Panc1 (cell line): ENCODE measurements at regions not wholly inside any gene's neighbourhood (a gene's known extent, or its start where the extent isn't known, plus 50 kb on each side); places are given as distances from the start of the nearest gene placed in this dataset.

Experiments
- ATAC-seq: fragments of 200-7000 bp; cut with Tn5 transposase; 2 replicates; pipeline ENCODE4 v1.9.1; 2020; ENCODE audit warnings: mild to moderate bottlenecking, moderate library complexity
- BruUV-seq: library from RNA; stranded (reverse); fragments of 400-500 nt; replicated peaks from 2 replicates; lab custom pipeline; 2021; lab: Mats Ljungman, UMichigan
- CTCF ChIA-PET: fragments of 300-600 bp; sonication (Branson Sonifier 250); formaldehyde crosslinking; loops from one replicate; lab custom pipeline; 2022; ENCODE audit warnings: antibody characterized with exemption; lab: Charles Lee
- POLR2A ChIA-PET: fragments of 300-600 bp; sonication (Branson Sonifier 250); formaldehyde crosslinking; loops from one replicate; lab custom pipeline; 2022; ENCODE audit warnings: antibody characterized with exemption; lab: Charles Lee
- DNase-seq: peaks from one replicate; pipeline ENCODE4 v3.0.0-alpha.2; 2010; ENCODE audit warnings: low read depth, low spot score
- H3K27ac ChIP-seq: 2 replicates; pipeline ENCODE4 v1.5.1; 2011; ENCODE audit warnings: mild to moderate bottlenecking, low read length, inconsistent platforms
- H3K27me3 ChIP-seq: fragments of 200-500 bp; sonication (Bioruptor generic); 2 replicates; pipeline ENCODE4 v1.6.0; 2014; ENCODE audit warnings: low read length, inconsistent platforms; ENCODE audit not compliant: control insufficient read depth, insufficient read depth
- H3K36me3 ChIP-seq: fragments of 200-500 bp; sonication (Bioruptor generic); 2 replicates; pipeline ENCODE4 v1.5.1; 2014; ENCODE audit warnings: inconsistent platforms, mild to moderate bottlenecking, low read length, moderate library complexity; ENCODE audit not compliant: control insufficient read depth, insufficient read depth
- H3K4me1 ChIP-seq: 2 replicates; pipeline ENCODE4 v1.5.1; 2011; ENCODE audit warnings: inconsistent platforms, mild to moderate bottlenecking, low read length, moderate library complexity; ENCODE audit not compliant: control insufficient read depth, insufficient read depth
- H3K4me3 ChIP-seq, 2 experiments: 2 replicates each; pipeline ENCODE4 v1.5.1; 2011 to 2012; ENCODE audit warnings: low read depth in 2 of 2, low read length in 2 of 2, mild to moderate bottlenecking in 2 of 2, inconsistent platforms in 1 of 2, moderate library complexity in 1 of 2
- H3K9me3 ChIP-seq: fragments of 200-500 bp; sonication (Bioruptor generic); 2 replicates; pipeline ENCODE4 v1.5.1; 2014; ENCODE audit warnings: low read depth, mild to moderate bottlenecking, inconsistent platforms, low read length, moderate library complexity; ENCODE audit not compliant: control insufficient read depth, insufficient read depth
- CTCF ChIP-seq: fragments of 450-650 bp; IDR thresholded peaks from 2 replicates; pipeline ENCODE4 v1.5.1; 2017; ENCODE audit warnings: mild to moderate bottlenecking
- POLR2AphosphoS5 ChIP-seq: IDR thresholded peaks from 2 replicates; pipeline ENCODE4 v1.6.1; 2012; ENCODE audit warnings: mild to moderate bottlenecking, low read depth, low read length, moderate library complexity
- REST ChIP-seq, 2 experiments: IDR thresholded peaks; 2 replicates each; pipeline ENCODE4 v1.6.1; 2011 to 2012; ENCODE audit warnings: low read depth in 2 of 2, control low read depth in 1 of 2, low read length in 1 of 2, mild to moderate bottlenecking in 1 of 2, moderate library complexity in 1 of 2; ENCODE audit not compliant: insufficient read depth in 1 of 2
- SIN3A ChIP-seq: IDR thresholded peaks from 2 replicates; pipeline ENCODE4 v1.6.1; 2012; ENCODE audit warnings: low read depth, mild to moderate bottlenecking, low read length, moderate library complexity, borderline replicate concordance; ENCODE audit not compliant: insufficient read depth
- TCF7L2 ChIP-seq: IDR thresholded peaks from 2 replicates; pipeline ENCODE4 v1.6.1; 2011; ENCODE audit warnings: mild to moderate bottlenecking, low read depth, low read length, inconsistent platforms
- in situ Hi-C: cut with HindIII; loops from 2 replicates; pipeline ENCODE4 v1.10.0; 2016; ENCODE audit warnings: low sequenced_read_pairs, low pct_unique_long_range_greater_than_20kb
- intact Hi-C: fragments of 100-400 bp; cut with micrococcal nuclease; formaldehyde crosslinking; loops from one replicate; pipeline ENCODE4 v1.10.0; 2022; ENCODE audit not compliant: unreplicated experiment

GRCh38 chr5:74122175-74122574 is 496.2 kb downstream of the ARHGEF28 start:
- Histone ChIP-seq H3K36me3 (no peaks in the 10 kb centered on the region), H3K4me3 (no peak overlapping the region), H3K9me3 (no peaks in the 10 kb centered on the region), H3K27ac (no peak overlapping the region), H3K4me1 (no peaks in the 10 kb centered on the region), H3K27me3 (peaks cover 2% of the 10 kb centered on the region; the same call in 1 of the 2 replicates)
- BruUV-seq = no TSS peak
- intact Hi-C loops (no loop called here), in situ Hi-C loops (no loop called here)
- no peak for DNase-seq
- TF ChIP-seq REST (IDR thresholded peaks at IDR 0.05; ENCODE audit: insufficient read depth in 1 of 2, low read depth in 2 of 2, low read length in 1 of 2) (no peak), SIN3A (no peak), TCF7L2 (no peak), CTCF (no peak), POLR2AphosphoS5 (no peak)
- ChIA-PET POLR2A (no interaction called here), CTCF (no interaction called here)
- no peak for ATAC-seq

- Histone ChIP-seq H3K27me3 (peaks cover 2% of the 10 kb centered on the region; the same call in 1 of the 2 replicates), H3K4me3 (no peak overlapping the region), H3K27ac (no peak overlapping the region), H3K36me3 (no peaks in the 10 kb centered on the region), H3K9me3 (no peaks in the 10 kb centered on the region), H3K4me1 (no peaks in the 10 kb centered on the region)
- TF ChIP-seq SIN3A = no peak
- TF ChIP-seq CTCF = no peak
- TF ChIP-seq POLR2AphosphoS5 = no peak
- TF ChIP-seq TCF7L2 = no peak
- TF ChIP-seq REST (IDR thresholded peaks at IDR 0.05; ENCODE audit: insufficient read depth in 1 of 2, low read depth in 2 of 2, low read length in 1 of 2) = no peak
- in situ Hi-C loops = no loop called here
- DNase-seq = no peak
- ChIA-PET CTCF (no interaction called here), POLR2A (no interaction called here)
- BruUV-seq = no TSS peak
- intact Hi-C loops = no loop called here
- no peak for ATAC-seq
Observed at GRCh38 chr5:74120585-74120984, 494.6 kb downstream of the ARHGEF28 start.
